ENCODE measurements at regions not wholly inside any gene's neighbourhood (a gene's known extent, or its start where the extent isn't known, plus 50 kb on each side); places are given as distances from the start of the nearest gene placed in this dataset.
A peak's percentile ranks its signal among the peaks of the same experiment; 100 is the strongest.

DNA sequence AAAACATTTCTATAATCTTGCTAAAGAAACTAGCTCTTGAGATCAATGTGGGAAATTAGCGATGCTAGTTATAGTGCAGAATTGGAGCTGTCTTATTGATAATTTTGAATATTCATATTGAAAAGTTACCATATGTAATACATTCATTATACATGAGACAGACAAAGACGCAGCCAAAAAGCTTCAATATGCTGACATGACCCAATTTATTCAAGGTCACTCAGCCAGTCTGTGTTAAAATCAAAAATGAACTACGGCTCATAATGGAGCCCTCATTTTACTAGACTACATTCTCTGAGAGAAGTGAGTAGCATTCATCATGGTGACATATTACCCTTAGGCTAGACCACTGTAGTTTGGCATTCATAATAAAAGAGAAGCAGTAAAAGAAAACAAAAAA, 107.3 kb upstream of the GABRG2 start:
- DNase-seq (ENCODE audit: low spot score), result no peak

DNA sequence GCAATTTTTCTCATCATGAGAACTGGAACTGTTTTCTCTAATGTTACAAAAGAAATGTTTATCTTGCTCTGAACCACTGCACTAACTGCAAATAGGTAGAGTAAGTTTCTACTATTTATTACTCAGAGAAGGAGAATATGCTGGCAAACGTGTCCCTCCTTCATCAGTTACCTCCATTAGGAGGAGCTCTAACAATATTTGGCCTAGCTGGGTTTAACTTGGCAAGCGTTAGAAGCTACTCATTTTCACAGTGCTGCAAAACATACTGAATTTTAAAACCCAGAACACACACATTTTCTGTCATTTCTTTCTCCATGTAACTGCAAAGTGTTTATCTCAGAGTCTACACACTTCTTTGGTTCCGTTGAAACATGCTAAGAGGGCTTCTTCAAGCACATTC, 101.0 kb upstream of the GABRG2 start:
- DNase-seq (ENCODE audit: low spot score), result peak; percentile 69

GRCh38 chr5:161975350-161975749, 92.2 kb upstream of the GABRG2 start:
- DNase-seq (ENCODE audit: low spot score), result no peak

- no peak for DNase-seq (ENCODE audit: low spot score)
Observed at GRCh38 chr5:161988077-161988476, 79.5 kb upstream of the GABRG2 start.
